ENCODE measurements at regions not wholly inside any gene's neighbourhood (a gene's known extent, or its start where the extent isn't known, plus 50 kb on each side); places are given as distances from the start of the nearest gene placed in this dataset.

DNA sequence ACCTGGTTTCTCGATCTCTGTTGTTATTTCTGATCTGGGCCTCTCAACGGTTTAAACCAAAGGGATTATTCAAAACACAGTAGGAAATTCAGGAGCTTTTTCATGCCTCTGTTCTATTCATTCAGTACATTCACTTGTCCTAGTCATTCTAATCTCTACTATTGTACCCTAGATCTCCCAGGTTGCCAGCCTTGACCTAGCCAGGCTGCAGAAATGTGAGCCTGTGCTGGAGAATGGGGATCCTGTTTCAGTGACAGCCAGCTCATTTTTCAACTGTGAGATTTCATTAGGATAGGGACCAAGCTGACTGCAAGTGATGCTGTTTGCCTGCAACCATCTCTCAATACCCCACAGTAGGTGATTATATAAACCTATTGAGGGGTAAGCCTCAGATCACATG lies 186.2 kb downstream of the CMPK2 start:
- H3K79me2 ChIP-seq (ENCODE audit: insufficient read depth, low read length) = no peaks in the 10 kb centered on the region
- H3K9me3 ChIP-seq (ENCODE audit: insufficient read depth, low read depth, low read length) = no peaks in the 10 kb centered on the region
- no peaks in the 10 kb centered on the region for H3K9me2 ChIP-seq (replicated peaks; ENCODE audit: low read depth, low read length)
- H3K36me3 ChIP-seq (ENCODE audit: insufficient read depth, low read length) = no peaks in the 10 kb centered on the region
- no peak overlapping the region for H3K9ac ChIP-seq (ENCODE audit: low read depth, low read length, poor library complexity, severe bottlenecking)
- TF ChIP-seq, protein P1, sequence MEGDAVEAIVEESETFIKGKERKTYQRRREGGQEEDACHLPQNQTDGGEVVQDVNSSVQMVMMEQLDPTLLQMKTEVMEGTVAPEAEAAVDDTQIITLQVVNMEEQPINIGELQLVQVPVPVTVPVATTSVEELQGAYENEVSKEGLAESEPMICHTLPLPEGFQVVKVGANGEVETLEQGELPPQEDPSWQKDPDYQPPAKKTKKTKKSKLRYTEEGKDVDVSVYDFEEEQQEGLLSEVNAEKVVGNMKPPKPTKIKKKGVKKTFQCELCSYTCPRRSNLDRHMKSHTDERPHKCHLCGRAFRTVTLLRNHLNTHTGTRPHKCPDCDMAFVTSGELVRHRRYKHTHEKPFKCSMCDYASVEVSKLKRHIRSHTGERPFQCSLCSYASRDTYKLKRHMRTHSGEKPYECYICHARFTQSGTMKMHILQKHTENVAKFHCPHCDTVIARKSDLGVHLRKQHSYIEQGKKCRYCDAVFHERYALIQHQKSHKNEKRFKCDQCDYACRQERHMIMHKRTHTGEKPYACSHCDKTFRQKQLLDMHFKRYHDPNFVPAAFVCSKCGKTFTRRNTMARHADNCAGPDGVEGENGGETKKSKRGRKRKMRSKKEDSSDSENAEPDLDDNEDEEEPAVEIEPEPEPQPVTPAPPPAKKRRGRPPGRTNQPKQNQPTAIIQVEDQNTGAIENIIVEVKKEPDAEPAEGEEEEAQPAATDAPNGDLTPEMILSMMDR (conservative IDR thresholded peaks at IDR 0.05; ENCODE audit: low read length) = no peak
- no peak for TF ChIP-seq EZH2phosphoT487 (IDR thresholded peaks at IDR 0.05; ENCODE audit: borderline replicate concordance)
- H3K27me3 ChIP-seq (ENCODE audit: insufficient read depth, low read length, poor library complexity, severe bottlenecking) = no peaks in the 10 kb centered on the region
- H3F3A ChIP-seq (ENCODE audit: low read depth) = no peaks in the 10 kb centered on the region
- no peak overlapping the region for H2AFZ ChIP-seq (ENCODE audit: low read length)
- no peaks in the 10 kb centered on the region for H4K20me1 ChIP-seq (ENCODE audit: insufficient read depth, low read length, poor library complexity, severe bottlenecking)
- H3K4me2 ChIP-seq (ENCODE audit: low read depth, low read length, poor library complexity, severe bottlenecking) = no peak overlapping the region
- H3K4me1 ChIP-seq (ENCODE audit: insufficient read depth, low read length, poor library complexity, severe bottlenecking) = no peaks in the 10 kb centered on the region
- no peak overlapping the region for H3K4me3 ChIP-seq (ENCODE audit: low read length, poor library complexity, severe bottlenecking)

DNA sequence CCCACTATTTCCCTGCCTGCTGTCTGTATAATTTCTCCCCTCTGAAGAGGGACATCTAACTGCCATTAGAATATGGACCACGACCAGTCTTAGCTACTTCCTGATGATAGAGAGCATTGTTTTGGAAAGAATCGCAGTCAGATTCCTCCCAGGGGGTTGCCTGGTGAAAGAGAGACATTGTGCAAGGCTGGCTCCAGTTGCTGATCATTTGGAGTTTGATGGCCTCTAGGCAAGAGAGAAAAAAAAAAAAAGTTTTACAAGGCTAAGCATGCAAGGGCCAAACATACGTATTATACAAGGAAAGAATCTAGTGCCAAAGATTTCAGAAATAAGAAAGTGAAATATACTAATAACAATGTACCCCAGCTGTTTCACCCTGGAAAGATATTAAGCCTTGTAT lies 182.2 kb downstream of the CMPK2 start:
- no peaks in the 10 kb centered on the region for H4K20me1 ChIP-seq (ENCODE audit: insufficient read depth, low read length, poor library complexity, severe bottlenecking)
- no peaks in the 10 kb centered on the region for H3K9me3 ChIP-seq (ENCODE audit: insufficient read depth, low read depth, low read length)
- no peak overlapping the region for H2AFZ ChIP-seq (ENCODE audit: low read length)
- H3F3A ChIP-seq (ENCODE audit: low read depth) = no peaks in the 10 kb centered on the region
- H3K4me3 ChIP-seq (ENCODE audit: low read length, poor library complexity, severe bottlenecking) = no peak overlapping the region
- no peak overlapping the region for H3K9ac ChIP-seq (ENCODE audit: low read depth, low read length, poor library complexity, severe bottlenecking)
- no peaks in the 10 kb centered on the region for H3K79me2 ChIP-seq (ENCODE audit: insufficient read depth, low read length)
- no peak overlapping the region for H3K4me2 ChIP-seq (ENCODE audit: low read depth, low read length, poor library complexity, severe bottlenecking)
- H3K36me3 ChIP-seq (ENCODE audit: insufficient read depth, low read length) = no peaks in the 10 kb centered on the region
- H3K27me3 ChIP-seq (ENCODE audit: insufficient read depth, low read length, poor library complexity, severe bottlenecking) = no peaks in the 10 kb centered on the region
- no peaks in the 10 kb centered on the region for H3K9me2 ChIP-seq (replicated peaks; ENCODE audit: low read depth, low read length)
- H3K4me1 ChIP-seq (ENCODE audit: insufficient read depth, low read length, poor library complexity, severe bottlenecking) = no peaks in the 10 kb centered on the region
- TF ChIP-seq, protein P1 (conservative IDR thresholded peaks at IDR 0.05; ENCODE audit: low read length) = no peak
- no peak for TF ChIP-seq EZH2phosphoT487 (IDR thresholded peaks at IDR 0.05; ENCODE audit: borderline replicate concordance)

DNA sequence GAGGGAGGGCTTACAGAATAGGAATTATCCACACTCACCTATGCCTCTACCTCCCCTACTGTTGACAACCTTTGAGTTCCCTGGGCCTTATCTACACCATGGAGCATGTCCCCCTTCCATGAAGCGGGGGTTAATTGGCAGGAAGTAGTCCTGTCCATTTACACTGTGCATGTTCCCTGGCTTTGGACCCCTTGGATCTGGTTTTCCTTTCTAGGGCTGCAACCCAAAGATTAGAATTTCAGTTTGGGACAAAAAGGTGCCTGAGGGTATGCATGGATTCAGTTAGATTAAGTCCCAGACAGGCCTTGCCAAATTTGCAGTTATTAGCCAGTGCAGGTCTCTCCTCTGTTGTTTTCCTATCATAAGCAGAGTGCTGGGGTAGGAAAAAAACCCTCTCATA lies 180.3 kb downstream of the CMPK2 start:
- Histone ChIP-seq H3K9me2 (replicated peaks; ENCODE audit: low read depth, low read length) (no peaks in the 10 kb centered on the region), H3K36me3 (ENCODE audit: insufficient read depth, low read length) (no peaks in the 10 kb centered on the region), H3K27me3 (ENCODE audit: insufficient read depth, low read length, poor library complexity, severe bottlenecking) (no peaks in the 10 kb centered on the region), H3F3A (ENCODE audit: low read depth) (no peaks in the 10 kb centered on the region), H3K4me2 (ENCODE audit: low read depth, low read length, poor library complexity, severe bottlenecking) (no peak overlapping the region), H3K79me2 (ENCODE audit: insufficient read depth, low read length) (no peaks in the 10 kb centered on the region), H4K20me1 (ENCODE audit: insufficient read depth, low read length, poor library complexity, severe bottlenecking) (no peaks in the 10 kb centered on the region), H3K9ac (ENCODE audit: low read depth, low read length, poor library complexity, severe bottlenecking) (no peak overlapping the region), H3K4me3 (ENCODE audit: low read length, poor library complexity, severe bottlenecking) (no peak overlapping the region), H3K9me3 (ENCODE audit: insufficient read depth, low read depth, low read length) (no peaks in the 10 kb centered on the region), H3K4me1 (ENCODE audit: insufficient read depth, low read length, poor library complexity, severe bottlenecking) (no peaks in the 10 kb centered on the region), H2AFZ (ENCODE audit: low read length) (no peak overlapping the region)
- TF ChIP-seq, protein P1 (conservative IDR thresholded peaks at IDR 0.05; ENCODE audit: low read length) = no peak
- no peak for TF ChIP-seq EZH2phosphoT487 (IDR thresholded peaks at IDR 0.05; ENCODE audit: borderline replicate concordance)

Data from Loucy (cell line).